ENCODE measurements at regions not wholly inside any gene's neighbourhood (a gene's known extent, or its start where the extent isn't known, plus 50 kb on each side); places are given as distances from the start of the nearest gene placed in this dataset.

DNA sequence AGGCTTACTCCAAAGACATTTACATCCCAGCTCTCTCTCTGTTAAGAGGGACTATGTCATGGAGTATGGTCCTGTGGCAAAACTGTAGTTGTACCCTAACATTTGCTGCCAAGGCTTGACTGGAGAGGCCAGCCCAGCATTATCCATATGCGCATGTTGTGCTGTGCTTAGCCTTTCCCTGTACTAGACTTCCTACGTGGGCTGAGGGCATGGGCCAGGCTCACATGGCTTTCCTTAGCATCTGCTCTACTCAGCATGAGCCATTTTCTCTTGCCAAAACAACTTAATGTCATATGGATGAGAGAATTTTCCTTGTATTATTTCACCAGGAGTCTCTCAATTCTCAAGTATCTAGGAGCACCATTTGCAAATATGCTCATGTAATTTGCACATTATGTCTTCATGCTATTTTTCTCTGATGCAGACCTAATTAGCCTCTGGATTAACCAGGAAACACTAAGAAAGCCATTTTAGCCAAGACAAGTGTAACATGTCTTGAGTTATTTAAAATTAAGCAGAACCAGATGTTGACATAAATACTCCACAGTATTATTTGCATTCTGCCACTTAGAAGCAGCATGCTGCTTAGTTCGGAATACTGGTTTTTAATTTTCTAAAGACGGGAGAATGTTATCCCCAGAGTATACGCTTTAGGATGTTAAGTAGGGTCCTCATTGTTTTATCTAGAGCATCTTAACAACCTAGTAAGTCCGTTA, 71.7 kb upstream of the FAR1 start:
- no peak overlapping the region for H4K8ac ChIP-seq (ENCODE audit: low read depth, low read length)

DNA sequence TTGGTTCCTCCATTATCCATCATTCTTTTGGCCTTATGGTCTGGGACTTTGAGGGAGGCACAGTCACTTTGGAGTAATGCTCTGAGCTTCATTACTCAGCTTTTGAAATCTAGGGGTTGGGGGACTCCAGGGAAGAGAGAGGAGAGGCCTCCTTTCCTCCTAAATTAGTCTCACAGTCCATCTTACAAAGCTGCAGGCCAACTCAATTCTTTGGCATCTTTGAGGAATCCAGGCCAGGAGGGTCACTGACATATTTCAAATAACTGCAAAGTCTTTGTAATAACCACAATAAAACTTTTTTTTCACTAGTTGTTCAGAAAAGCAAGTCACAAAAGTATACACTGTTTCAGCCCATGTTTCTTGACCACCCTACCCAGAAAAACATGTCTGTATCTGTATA, 73.3 kb upstream of the FAR1 start:
- H4K8ac ChIP-seq (ENCODE audit: low read depth, low read length) = no peak overlapping the region
- no peak overlapping the region for H3K18ac ChIP-seq (ENCODE audit: low read length)
- no peak overlapping the region for H3K9ac ChIP-seq (ENCODE audit: low read length)
- no peak overlapping the region for H3K4ac ChIP-seq (ENCODE audit: low read depth, low read length)
- H3K27me3 ChIP-seq (ENCODE audit: insufficient read depth, low read length) = no peaks in the 10 kb centered on the region
- no peak overlapping the region for H3K4me3 ChIP-seq (ENCODE audit: low read depth, low read length)
- H2BK120ac ChIP-seq (ENCODE audit: insufficient read depth, low read length, poor library complexity) = no peak overlapping the region
- no peaks in the 10 kb centered on the region for H3K36me3 ChIP-seq (ENCODE audit: control insufficient read depth in 1 of 2, insufficient read depth in 2 of 2, low read length in 2 of 2)
- H3K9me3 ChIP-seq (ENCODE audit: insufficient read depth, low read depth, low read length) = no peaks in the 10 kb centered on the region
- H3K14ac ChIP-seq (ENCODE audit: low read length) = no peak overlapping the region
- H3K27ac ChIP-seq (ENCODE audit: low read depth, low read length) = no peak overlapping the region
- H3K79me1 ChIP-seq (ENCODE audit: low read length) = no peaks in the 10 kb centered on the region
- H2AK5ac ChIP-seq (ENCODE audit: low read length) = no peak overlapping the region
- H2BK12ac ChIP-seq (ENCODE audit: low read length) = no peak overlapping the region
- H3K4me1 ChIP-seq (ENCODE audit: control insufficient read depth in 1 of 2, insufficient read depth in 2 of 2, low read length in 2 of 2) = no peaks in the 10 kb centered on the region
- no peaks in the 10 kb centered on the region for H3K79me2 ChIP-seq (ENCODE audit: control insufficient read depth, insufficient read depth, low read length, poor library complexity)
- no peak overlapping the region for H4K12ac ChIP-seq (ENCODE audit: low read depth, low read length)
- no peak overlapping the region for H2AFZ ChIP-seq (ENCODE audit: insufficient read depth, low read length, poor library complexity)
- no peak overlapping the region for H3K23ac ChIP-seq (ENCODE audit: low read length)
- H4K91ac ChIP-seq (ENCODE audit: low read depth, low read length) = no peak overlapping the region
- DNase-seq = peak; percentile 4 to 57
- no peak overlapping the region for H3K4me2 ChIP-seq (ENCODE audit: low read length)
- H2BK5ac ChIP-seq (ENCODE audit: low read depth, low read length, poor library complexity) = no peak overlapping the region

More for the DNA sequence above, 71.7 kb upstream of the FAR1 start:
- no peak overlapping the region for H4K91ac ChIP-seq (ENCODE audit: low read depth, low read length)
- no peak overlapping the region for H2AFZ ChIP-seq (ENCODE audit: insufficient read depth, low read length, poor library complexity)
- H2BK12ac ChIP-seq (ENCODE audit: low read length) = no peak overlapping the region
- no peak overlapping the region for H3K4me3 ChIP-seq (ENCODE audit: low read depth, low read length)
- no peak overlapping the region for H3K14ac ChIP-seq (ENCODE audit: low read length)
- no peak overlapping the region for H2BK5ac ChIP-seq (ENCODE audit: low read depth, low read length, poor library complexity)
- WGBS (ENCODE audit: extremely low coverage, insufficient coverage, insufficient read length) = no CpG with 5 or more reads among the region's 6 CpGs
- no peak overlapping the region for H3K18ac ChIP-seq (ENCODE audit: low read length)
- DNase-seq = no peak
- no peaks in the 10 kb centered on the region for H3K27me3 ChIP-seq (ENCODE audit: insufficient read depth, low read length)
- no peaks in the 10 kb centered on the region for H3K4me1 ChIP-seq (ENCODE audit: control insufficient read depth in 1 of 2, insufficient read depth in 2 of 2, low read length in 2 of 2)
- H2AK5ac ChIP-seq (ENCODE audit: low read length) = no peak overlapping the region
- H3K79me1 ChIP-seq (ENCODE audit: low read length) = no peaks in the 10 kb centered on the region
- H3K27ac ChIP-seq (ENCODE audit: low read depth, low read length) = no peak overlapping the region
- no peak overlapping the region for H3K4ac ChIP-seq (ENCODE audit: low read depth, low read length)
- no peak overlapping the region for H2BK120ac ChIP-seq (ENCODE audit: insufficient read depth, low read length, poor library complexity)
- H3K9ac ChIP-seq (ENCODE audit: low read length) = no peak overlapping the region
- no peak overlapping the region for H3K4me2 ChIP-seq (ENCODE audit: low read length)
- no peak overlapping the region for H3K23ac ChIP-seq (ENCODE audit: low read length)
- H3K36me3 ChIP-seq (ENCODE audit: control insufficient read depth in 1 of 2, insufficient read depth in 2 of 2, low read length in 2 of 2) = no peaks in the 10 kb centered on the region
- H3K9me3 ChIP-seq (ENCODE audit: insufficient read depth, low read depth, low read length) = no peaks in the 10 kb centered on the region
- no peaks in the 10 kb centered on the region for H3K79me2 ChIP-seq (ENCODE audit: control insufficient read depth, insufficient read depth, low read length, poor library complexity)
- no peak overlapping the region for H4K12ac ChIP-seq (ENCODE audit: low read depth, low read length)

DNA sequence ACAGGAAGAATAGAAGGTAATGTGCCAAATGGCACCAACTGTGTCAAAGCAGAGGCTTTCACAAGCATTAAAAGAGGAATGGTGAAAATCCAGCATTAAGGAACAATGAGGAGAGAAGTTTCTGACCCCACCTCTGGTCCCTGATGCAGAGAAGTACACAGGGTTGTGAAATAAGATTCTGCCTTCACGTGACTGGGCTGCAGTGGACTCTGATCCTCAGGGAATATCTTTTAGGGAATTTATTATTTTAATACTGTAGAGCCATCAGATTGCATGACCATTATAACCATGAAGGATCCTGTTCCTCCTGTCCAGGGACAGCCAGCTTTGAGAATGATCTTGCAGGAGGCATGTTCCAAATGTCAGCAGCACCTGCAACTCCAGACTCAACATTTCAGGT, 74.4 kb upstream of the FAR1 start:
- Histone ChIP-seq H2BK120ac (ENCODE audit: insufficient read depth, low read length, poor library complexity) (no peak overlapping the region), H3K27ac (ENCODE audit: low read depth, low read length) (no peak overlapping the region), H3K23ac (ENCODE audit: low read length) (no peak overlapping the region), H2AFZ (ENCODE audit: insufficient read depth, low read length, poor library complexity) (no peak overlapping the region), H3K4me2 (ENCODE audit: low read length) (no peak overlapping the region), H3K79me1 (ENCODE audit: low read length) (no peaks in the 10 kb centered on the region), H2AK5ac (ENCODE audit: low read length) (no peak overlapping the region), H3K4me3 (ENCODE audit: low read depth, low read length) (no peak overlapping the region), H3K18ac (ENCODE audit: low read length) (no peak overlapping the region), H3K9ac (ENCODE audit: low read length) (no peak overlapping the region), H3K27me3 (ENCODE audit: insufficient read depth, low read length) (no peaks in the 10 kb centered on the region), H2BK12ac (ENCODE audit: low read length) (no peak overlapping the region), H3K4ac (ENCODE audit: low read depth, low read length) (no peak overlapping the region), H3K4me1 (ENCODE audit: control insufficient read depth in 1 of 2, insufficient read depth in 2 of 2, low read length in 2 of 2) (no peaks in the 10 kb centered on the region), H4K91ac (ENCODE audit: low read depth, low read length) (no peak overlapping the region), H4K12ac (ENCODE audit: low read depth, low read length) (no peak overlapping the region), H3K9me3 (ENCODE audit: insufficient read depth, low read depth, low read length) (no peaks in the 10 kb centered on the region), H3K14ac (ENCODE audit: low read length) (no peak overlapping the region), H4K8ac (ENCODE audit: low read depth, low read length) (no peak overlapping the region), H3K36me3 (ENCODE audit: control insufficient read depth in 1 of 2, insufficient read depth in 2 of 2, low read length in 2 of 2) (no peaks in the 10 kb centered on the region), H3K79me2 (ENCODE audit: control insufficient read depth, insufficient read depth, low read length, poor library complexity) (no peaks in the 10 kb centered on the region), H2BK5ac (ENCODE audit: low read depth, low read length, poor library complexity) (no peak overlapping the region)
- no CpG with 5 or more reads among the region's 1 CpG for WGBS (ENCODE audit: extremely low coverage, insufficient coverage, insufficient read length)
- DNase-seq = no peak

DNA sequence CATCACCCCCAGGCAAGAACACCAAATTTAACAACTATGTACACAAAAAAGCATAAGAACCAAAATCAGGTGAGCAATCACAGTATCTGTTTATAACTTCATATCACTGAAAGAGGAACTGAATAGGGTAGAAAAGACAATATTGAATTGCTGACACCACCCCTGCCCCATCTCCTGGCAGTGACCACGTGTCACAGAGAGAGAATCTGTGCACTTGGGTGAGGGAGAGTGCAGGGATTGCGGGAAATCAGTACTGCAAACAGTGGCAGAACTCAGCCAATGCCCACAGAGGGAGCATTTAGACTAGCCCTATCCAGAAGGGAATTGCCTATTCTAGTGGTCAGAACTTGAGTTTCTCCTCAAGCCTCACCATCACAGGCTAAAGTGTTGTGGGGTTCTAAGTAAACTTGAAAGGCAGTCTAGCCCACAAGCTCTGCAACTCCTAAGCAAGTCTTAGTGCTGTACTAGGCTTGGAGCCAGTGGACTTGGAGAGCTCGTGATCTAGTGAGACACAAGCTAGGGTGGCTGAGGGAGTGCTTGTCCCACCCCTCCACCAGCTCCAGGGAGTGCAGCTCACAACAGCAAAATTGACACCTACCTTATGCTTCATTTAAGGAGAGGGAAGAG, 82.8 kb upstream of the PTH start:
- Histone ChIP-seq H3K4ac (ENCODE audit: low read depth, low read length) (no peak overlapping the region), H3K27ac (ENCODE audit: low read depth, low read length) (no peak overlapping the region), H4K8ac (ENCODE audit: low read depth, low read length) (no peak overlapping the region), H3K4me3 (ENCODE audit: low read depth, low read length) (no peak overlapping the region), H4K91ac (ENCODE audit: low read depth, low read length) (no peak overlapping the region), H3K4me1 (ENCODE audit: control insufficient read depth in 1 of 2, insufficient read depth in 2 of 2, low read length in 2 of 2) (no peaks in the 10 kb centered on the region), H3K9ac (ENCODE audit: low read length) (no peak overlapping the region), H3K23ac (ENCODE audit: low read length) (no peak overlapping the region), H2AFZ (ENCODE audit: insufficient read depth, low read length, poor library complexity) (no peak overlapping the region), H4K12ac (ENCODE audit: low read depth, low read length) (no peak overlapping the region), H2BK120ac (ENCODE audit: insufficient read depth, low read length, poor library complexity) (no peak overlapping the region), H2BK12ac (ENCODE audit: low read length) (no peak overlapping the region), H3K9me3 (ENCODE audit: insufficient read depth, low read depth, low read length) (peaks cover 12% of the 10 kb centered on the region), H3K79me1 (ENCODE audit: low read length) (no peaks in the 10 kb centered on the region), H3K18ac (ENCODE audit: low read length) (no peak overlapping the region), H3K4me2 (ENCODE audit: low read length) (no peak overlapping the region), H3K79me2 (ENCODE audit: control insufficient read depth, insufficient read depth, low read length, poor library complexity) (no peaks in the 10 kb centered on the region), H3K14ac (ENCODE audit: low read length) (no peak overlapping the region), H3K27me3 (ENCODE audit: insufficient read depth, low read length) (no peaks in the 10 kb centered on the region), H2AK5ac (ENCODE audit: low read length) (no peak overlapping the region), H3K36me3 (ENCODE audit: control insufficient read depth in 1 of 2, insufficient read depth in 2 of 2, low read length in 2 of 2) (no peaks in the 10 kb centered on the region), H2BK5ac (ENCODE audit: low read depth, low read length, poor library complexity) (no peak overlapping the region)
- no peak for DNase-seq
- WGBS (ENCODE audit: extremely low coverage, insufficient coverage, insufficient read length) = no CpG with 5 or more reads among the region's 3 CpGs

All from trophoblast cell (in vitro differentiated cells and primary cell).